ENCODE measurements at regions not wholly inside any gene's neighbourhood (a gene's known extent, or its start where the extent isn't known, plus 50 kb on each side); places are given as distances from the start of the nearest gene placed in this dataset.

- no peak for FAIRE-seq
Measured at GRCh38 chr21:39124681-39125251, 58.5 kb downstream of the PSMG1 start.

GRCh38 chr21:39123375-39123774, 59.9 kb downstream of the PSMG1 start:
- DNase-seq (ENCODE audit: insufficient read length, low spot score) (no peak), FAIRE-seq (no peak)

More at GRCh38 chr21:39124681-39125251, 58.5 kb downstream of the PSMG1 start:
- DNase-seq (ENCODE audit: insufficient read length, low spot score): no peak

DNA sequence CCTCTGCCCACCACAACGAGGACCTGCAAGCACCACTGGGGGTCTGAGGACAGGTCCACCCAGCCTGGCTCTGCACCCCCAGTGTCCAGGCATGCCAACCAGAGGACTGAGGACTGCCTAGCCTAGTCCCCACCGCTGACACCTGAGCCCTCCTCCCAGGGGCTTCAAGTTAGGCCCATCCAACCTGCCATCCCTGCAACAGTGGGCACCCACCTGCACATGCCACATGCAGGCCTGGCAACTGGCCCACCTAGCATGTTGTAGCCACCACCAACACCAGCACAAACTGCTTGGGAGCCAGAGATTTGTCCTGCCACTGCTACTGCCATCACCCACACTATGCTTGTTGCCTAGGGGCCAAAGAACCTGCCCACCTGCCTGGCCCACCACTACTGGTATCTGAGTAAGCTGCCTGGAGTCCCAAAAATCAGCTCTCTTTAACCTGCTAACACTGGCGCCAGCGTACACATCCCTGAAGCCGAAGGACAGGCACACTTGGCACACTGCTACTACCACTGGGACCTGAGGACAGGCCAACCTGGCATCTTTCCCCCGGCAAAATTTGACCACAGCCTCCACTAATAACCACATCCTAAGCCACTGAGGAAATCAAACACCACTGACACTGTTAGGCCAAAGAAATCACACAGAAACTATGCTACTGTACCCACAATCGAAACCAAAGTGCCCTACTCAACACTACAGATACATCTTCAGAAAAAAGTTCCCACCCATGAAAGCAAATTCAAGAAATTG, 61.5 kb downstream of the PSMG1 start:
- DNase-seq (ENCODE audit: insufficient read length, low spot score) (no peak), FAIRE-seq (no peak)

DNA sequence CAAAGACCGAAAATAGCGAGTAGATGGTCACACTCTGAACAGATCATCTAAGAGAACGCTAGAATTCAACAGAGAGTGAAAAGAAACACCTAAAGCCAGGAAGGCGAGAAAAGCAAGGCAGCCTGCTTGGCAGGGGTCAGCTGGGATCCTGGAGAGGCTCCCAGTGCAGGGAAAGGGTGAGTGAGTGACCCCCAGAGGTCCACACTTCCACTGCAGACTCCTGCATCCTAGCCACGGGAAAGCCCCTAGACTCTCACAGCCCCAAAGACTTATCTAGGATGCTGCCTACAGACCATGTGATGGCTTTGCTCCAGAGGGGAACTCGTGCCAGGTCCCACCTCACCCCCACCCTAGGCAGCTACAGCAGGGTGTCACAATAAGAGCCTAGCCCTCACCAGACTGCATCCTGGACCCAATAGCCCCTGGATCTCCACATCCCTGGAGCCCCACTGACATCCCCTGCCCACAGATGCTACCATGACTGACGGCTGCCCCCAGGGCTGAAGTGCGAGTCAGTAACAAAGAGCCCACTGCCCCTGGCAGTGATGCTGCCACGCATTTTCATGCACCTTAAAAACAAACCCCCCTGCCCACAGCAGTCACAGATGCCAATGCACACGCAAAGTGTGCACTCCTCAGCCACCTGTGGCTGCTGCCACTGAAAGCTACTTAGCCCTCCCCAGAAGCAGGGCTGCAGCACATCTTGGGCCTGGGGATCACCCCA, 62.2 kb downstream of the PSMG1 start:
- no peak for FAIRE-seq
- no peak for DNase-seq (ENCODE audit: insufficient read length, low spot score)

DNA sequence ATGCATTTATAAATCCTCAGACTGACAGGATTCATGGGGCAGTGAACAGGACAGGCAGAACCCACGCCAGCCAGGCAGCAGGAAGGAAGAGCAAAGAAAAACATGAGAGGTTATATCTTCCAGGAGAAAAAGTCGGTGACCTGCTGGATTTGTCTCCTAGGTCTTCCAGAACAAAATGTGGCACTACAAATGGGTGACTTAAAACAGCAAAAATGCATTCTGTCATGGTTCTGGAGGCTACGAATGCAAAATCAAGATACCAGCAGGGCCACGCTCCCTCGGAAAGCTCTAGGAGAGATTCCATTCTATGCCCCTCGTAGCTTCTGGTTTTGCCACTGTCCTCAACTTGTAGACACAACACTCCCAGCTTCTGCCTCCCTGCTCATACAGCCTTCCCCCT, 63.4 kb downstream of the PSMG1 start:
- no peak for FAIRE-seq
- DNase-seq (ENCODE audit: insufficient read length, low spot score): no peak

GRCh38 chr21:39118604-39119215, 64.5 kb downstream of the PSMG1 start:
- FAIRE-seq (no peak), DNase-seq (ENCODE audit: insufficient read length, low spot score) (no peak)

GRCh38 chr21:39118061-39118460, 65.2 kb downstream of the PSMG1 start:
- no peak for FAIRE-seq
- no peak for DNase-seq (ENCODE audit: insufficient read length, low spot score)

GRCh38 chr21:39117440-39117970, 65.7 kb downstream of the PSMG1 start:
- DNase-seq (ENCODE audit: insufficient read length, low spot score): no peak
- FAIRE-seq: no peak

DNA sequence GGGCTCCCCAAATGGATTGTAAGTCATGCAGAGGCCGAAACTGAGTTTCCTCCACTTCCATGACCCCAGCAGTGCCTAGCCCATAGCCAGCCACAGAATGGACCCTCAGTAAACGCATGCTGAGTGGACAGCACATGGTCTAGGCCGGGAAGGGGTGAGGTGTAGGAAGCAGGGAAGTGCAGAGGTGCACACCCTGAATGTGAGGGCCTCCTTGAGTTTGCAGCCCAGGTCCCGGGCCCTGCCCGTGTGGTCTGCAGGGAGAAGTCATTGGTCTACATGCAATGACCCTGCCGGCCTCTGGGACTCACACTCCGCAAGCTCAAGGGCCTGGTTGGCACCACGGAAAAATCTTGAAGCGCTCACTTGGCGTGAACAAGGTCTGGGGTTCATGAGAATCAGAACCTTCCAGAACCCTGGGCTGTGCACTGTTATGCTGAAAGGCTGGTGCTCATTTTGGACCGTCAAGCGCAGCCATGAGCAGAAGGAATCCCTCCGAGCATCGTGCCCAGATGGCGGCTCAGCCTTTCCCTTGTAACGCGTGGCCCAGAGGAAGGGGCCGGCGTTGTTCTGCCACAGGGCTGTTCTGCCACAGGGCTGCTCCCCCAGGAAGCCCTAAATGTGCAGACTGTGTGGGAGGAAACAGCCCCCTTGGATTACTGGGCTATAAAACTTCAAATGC, 66.4 kb downstream of the PSMG1 start:
- DNase-seq (ENCODE audit: insufficient read length, low spot score): no peak
- FAIRE-seq: no peak

- no peak for FAIRE-seq
- no peak for DNase-seq (ENCODE audit: insufficient read length, low spot score)
Measured at GRCh38 chr21:39115576-39116235, 67.5 kb downstream of the PSMG1 start.

DNA sequence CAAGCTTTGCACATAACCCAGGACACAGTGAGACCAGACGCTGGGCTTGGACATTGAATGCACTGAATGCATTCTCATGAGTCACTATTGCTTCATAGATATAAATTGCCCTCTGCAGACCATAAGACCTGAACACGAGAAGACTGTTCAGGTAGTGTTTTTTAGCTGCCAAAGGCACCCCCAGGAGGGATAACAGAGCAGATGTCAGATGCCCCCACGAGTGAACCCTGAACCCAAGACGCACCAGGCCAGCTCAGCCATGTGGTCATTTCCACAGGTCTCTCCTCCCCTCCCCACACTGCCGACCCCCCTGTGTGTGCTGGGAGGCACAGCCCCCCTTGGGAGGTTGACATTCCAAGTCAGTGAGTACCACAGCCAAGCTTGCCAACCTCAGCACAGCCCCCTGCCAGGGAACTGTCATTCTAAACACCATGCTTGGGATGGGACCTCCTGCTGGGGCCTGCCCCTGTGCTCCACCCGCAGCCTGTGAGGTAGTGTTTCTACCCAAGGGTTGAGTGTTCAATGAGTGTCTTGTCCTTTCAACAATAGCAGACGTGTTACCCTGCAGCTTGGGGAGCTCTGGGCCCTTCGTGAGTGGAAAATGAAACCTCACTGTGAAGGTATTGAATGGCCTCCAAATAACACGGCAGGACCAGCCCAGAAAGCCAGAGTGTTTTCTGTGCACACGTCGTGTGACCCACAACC, 68.2 kb downstream of the PSMG1 start:
- no peak for DNase-seq (ENCODE audit: insufficient read length, low spot score)
- no peak for FAIRE-seq

DNA sequence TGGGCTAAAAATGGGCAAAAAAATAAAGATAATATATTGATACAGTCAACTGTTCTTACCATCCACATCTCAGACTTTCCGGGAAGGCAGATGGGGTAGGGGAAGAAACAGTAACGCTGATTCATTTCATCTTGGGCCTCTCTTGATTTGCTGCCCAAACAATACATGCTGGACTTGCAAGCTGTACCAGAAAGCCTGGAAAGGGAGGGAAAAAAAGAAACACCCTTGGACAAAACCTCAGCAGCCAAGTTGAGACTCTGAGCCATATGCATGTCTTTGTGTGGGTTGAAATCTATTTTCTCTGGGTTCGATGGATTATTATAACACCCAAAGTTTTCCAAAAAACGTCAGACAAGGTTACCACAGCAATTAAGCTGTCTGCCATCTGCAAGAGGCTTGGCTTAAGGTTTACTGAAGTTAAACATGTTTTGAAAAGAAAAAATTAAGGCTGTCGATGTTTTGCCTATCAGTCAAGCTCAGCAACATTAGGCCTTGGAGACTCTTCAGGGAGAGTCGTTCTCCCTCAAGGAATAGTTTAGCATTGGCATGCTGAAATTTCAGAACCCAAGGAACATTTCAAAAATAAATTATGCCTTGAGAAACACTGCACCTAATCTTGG, 71.2 kb downstream of the PSMG1 start:
- DNase-seq (ENCODE audit: insufficient read length, low spot score): no peak
- no peak for FAIRE-seq

- no peak for FAIRE-seq
- DNase-seq (ENCODE audit: insufficient read length, low spot score): no peak
Measured at GRCh38 chr21:39110431-39110830, 72.8 kb downstream of the PSMG1 start.

GRCh38 chr21:39109596-39110210, 73.5 kb downstream of the PSMG1 start:
- FAIRE-seq: no peak
- no peak for DNase-seq (ENCODE audit: insufficient read length, low spot score)

GRCh38 chr21:39109163-39109530, 74.1 kb downstream of the PSMG1 start:
- FAIRE-seq: no peak
- DNase-seq (ENCODE audit: insufficient read length, low spot score): no peak

GRCh38 chr21:39108291-39109162, 74.7 kb downstream of the PSMG1 start:
- DNase-seq (ENCODE audit: insufficient read length, low spot score): no peak

DNA sequence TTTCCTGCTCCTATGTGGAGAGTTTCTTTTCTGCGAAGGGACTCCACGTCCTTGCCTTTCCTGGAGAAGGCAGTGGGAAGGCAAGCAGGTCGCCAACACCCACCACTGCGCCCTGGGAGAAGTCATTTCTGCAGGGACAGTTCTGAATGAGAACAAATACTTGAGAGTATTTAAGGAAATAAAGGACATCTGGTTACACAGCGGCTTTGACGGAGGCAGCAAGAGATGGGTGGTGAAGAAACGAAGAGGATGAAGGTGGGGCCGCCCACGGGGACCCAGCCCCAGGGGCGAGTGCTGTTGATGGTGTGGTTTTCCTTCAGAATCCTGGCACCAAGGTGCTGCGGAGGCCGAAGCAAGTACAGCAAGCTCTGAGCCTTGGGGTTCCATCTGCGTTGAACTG, 75.5 kb downstream of the PSMG1 start:
- no peak for DNase-seq (ENCODE audit: insufficient read length, low spot score)
- FAIRE-seq: no peak

More at GRCh38 chr21:39108291-39109162, 74.7 kb downstream of the PSMG1 start:
- FAIRE-seq: no peak

Data from GM19239 (cell line).